ENCODE measurements at regions not wholly inside any gene's neighbourhood (a gene's known extent, or its start where the extent isn't known, plus 50 kb on each side); places are given as distances from the start of the nearest gene placed in this dataset.

DNA sequence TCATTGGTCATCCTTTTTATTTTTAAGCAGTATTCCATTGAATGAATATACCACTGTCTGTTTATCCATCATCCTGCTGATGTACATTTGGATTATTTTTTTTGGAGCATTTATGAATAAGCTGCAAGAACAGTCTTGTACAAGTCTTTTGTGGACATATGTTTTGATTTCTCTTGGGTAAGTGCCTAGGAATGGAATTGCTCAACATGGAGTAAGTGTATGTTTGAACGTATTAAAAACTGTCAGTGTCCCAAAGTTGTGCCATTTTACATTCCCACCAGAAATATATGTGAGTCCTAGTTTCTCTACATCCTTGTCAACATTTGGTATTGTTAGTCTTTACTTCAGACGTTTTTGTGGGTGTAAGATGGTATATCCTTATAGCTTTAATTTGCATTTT, 287.0 kb upstream of the POF1B start:
- no peak for TF ChIP-seq REST (IDR thresholded peaks at IDR 0.05; ENCODE audit: low read depth)
- no peak for TF ChIP-seq CEBPB (IDR thresholded peaks at IDR 0.05)
- no peak for TF ChIP-seq ZBTB7A (IDR thresholded peaks at IDR 0.05; ENCODE audit: low read depth)
- no peak for TF ChIP-seq CREB1 (IDR thresholded peaks at IDR 0.05; ENCODE audit: low read depth)
- no peak for TF ChIP-seq TCF12 (IDR thresholded peaks at IDR 0.05; ENCODE audit: low read depth)

GRCh38 chrX:85630901-85631300, 251.4 kb upstream of the POF1B start:
- TF ChIP-seq CREB1 (IDR thresholded peaks at IDR 0.05; ENCODE audit: low read depth) (no peak), TAF1 (IDR thresholded peaks at IDR 0.05; ENCODE audit: low read depth) (no peak), USF1 (IDR thresholded peaks at IDR 0.05) (no peak), RAD21 (IDR thresholded peaks at IDR 0.05; ENCODE audit: low read depth) (no peak), TCF12 (IDR thresholded peaks at IDR 0.05; ENCODE audit: low read depth) (no peak)

DNA sequence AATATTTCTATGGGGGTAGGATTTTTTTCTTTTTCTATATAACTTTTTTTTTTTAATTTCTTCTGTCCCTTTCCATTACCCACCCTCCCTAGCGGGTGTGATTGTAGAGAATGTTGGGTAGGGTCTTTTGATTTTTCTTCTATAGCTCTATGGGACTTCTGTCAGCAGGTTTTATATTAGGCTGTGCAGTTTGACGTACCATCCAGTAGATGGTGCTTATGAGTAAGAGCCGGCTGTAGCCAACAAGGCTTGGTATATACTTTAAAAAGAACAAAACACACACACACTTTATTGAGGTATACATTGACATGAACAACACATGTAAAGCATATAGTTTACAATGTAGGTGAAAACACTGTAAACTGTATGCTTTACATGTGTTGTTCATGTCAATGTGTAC, 247.9 kb upstream of the POF1B start:
- TF ChIP-seq USF1 (IDR thresholded peaks at IDR 0.05) = no peak
- no peak for TF ChIP-seq NFIC (IDR thresholded peaks at IDR 0.05)
- TF ChIP-seq EP300 (IDR thresholded peaks at IDR 0.05; ENCODE audit: borderline replicate concordance) = no peak
- TF ChIP-seq RAD21 (IDR thresholded peaks at IDR 0.05; ENCODE audit: low read depth) = peak; percentile 28; the same call in 1 of the 2 replicates
- TF ChIP-seq EGR1 (IDR thresholded peaks at IDR 0.05) = no peak
- TF ChIP-seq CEBPB (IDR thresholded peaks at IDR 0.05) = no peak
- TF ChIP-seq TCF12 (IDR thresholded peaks at IDR 0.05; ENCODE audit: low read depth) = no peak
- no peak for TF ChIP-seq CREB1 (IDR thresholded peaks at IDR 0.05; ENCODE audit: low read depth)

DNA sequence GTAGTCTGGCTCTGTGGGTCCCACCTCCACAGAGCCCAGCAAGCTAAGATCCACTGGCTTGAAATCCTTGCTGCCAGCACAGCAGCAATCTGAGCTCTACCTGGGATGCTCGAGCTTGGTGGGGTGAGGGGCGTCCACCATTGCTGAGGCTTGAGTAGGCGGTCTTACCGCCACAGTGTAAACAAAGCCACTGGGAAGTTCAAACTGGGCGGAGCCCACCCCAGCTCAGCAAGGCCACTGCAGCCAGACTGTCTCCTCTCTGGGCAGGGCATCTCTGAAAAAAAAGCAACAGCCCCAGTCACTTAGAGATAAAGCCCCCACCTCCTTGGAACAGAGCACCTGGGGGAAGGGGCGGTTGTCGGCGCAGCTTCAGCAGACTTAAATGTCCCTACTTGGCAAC, 243.2 kb upstream of the POF1B start:
- TF ChIP-seq, protein P1, sequence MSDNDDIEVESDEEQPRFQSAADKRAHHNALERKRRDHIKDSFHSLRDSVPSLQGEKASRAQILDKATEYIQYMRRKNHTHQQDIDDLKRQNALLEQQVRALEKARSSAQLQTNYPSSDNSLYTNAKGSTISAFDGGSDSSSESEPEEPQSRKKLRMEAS (IDR thresholded peaks at IDR 0.05) = no peak
- TF ChIP-seq TEAD4 (IDR thresholded peaks at IDR 0.05) = no peak
- TF ChIP-seq EP300 (IDR thresholded peaks at IDR 0.05; ENCODE audit: borderline replicate concordance) = no peak
- TF ChIP-seq TAF1 (IDR thresholded peaks at IDR 0.05; ENCODE audit: low read depth) = no peak
- no peak for TF ChIP-seq YY1 (IDR thresholded peaks at IDR 0.05; ENCODE audit: low read depth)
- no peak for TF ChIP-seq RAD21 (IDR thresholded peaks at IDR 0.05; ENCODE audit: low read depth)
- no peak for TF ChIP-seq ZBTB7A (IDR thresholded peaks at IDR 0.05; ENCODE audit: low read depth)
- no peak for TF ChIP-seq CEBPB (IDR thresholded peaks at IDR 0.05)
- TF ChIP-seq TCF12 (IDR thresholded peaks at IDR 0.05; ENCODE audit: low read depth) = no peak
- no peak for TF ChIP-seq NFIC (IDR thresholded peaks at IDR 0.05)
- TF ChIP-seq EGR1 (IDR thresholded peaks at IDR 0.05) = no peak
- no peak for TF ChIP-seq FOXM1 (IDR thresholded peaks at IDR 0.05; ENCODE audit: borderline replicate concordance, low read depth)
- no peak for TF ChIP-seq REST (IDR thresholded peaks at IDR 0.05; ENCODE audit: low read depth)
- no peak for TF ChIP-seq USF1 (IDR thresholded peaks at IDR 0.05)
- TF ChIP-seq CREB1 (IDR thresholded peaks at IDR 0.05; ENCODE audit: low read depth) = no peak

GRCh38 chrX:85620466-85620865, 241.0 kb upstream of the POF1B start:
- TF ChIP-seq EGR1 (IDR thresholded peaks at IDR 0.05) (no peak), NFIC (IDR thresholded peaks at IDR 0.05) (no peak), REST (IDR thresholded peaks at IDR 0.05; ENCODE audit: low read depth) (no peak), TCF12 (IDR thresholded peaks at IDR 0.05; ENCODE audit: low read depth) (no peak), USF1 (IDR thresholded peaks at IDR 0.05) (no peak), YY1 (IDR thresholded peaks at IDR 0.05; ENCODE audit: low read depth) (no peak), CEBPB (IDR thresholded peaks at IDR 0.05) (no peak), RAD21 (IDR thresholded peaks at IDR 0.05; ENCODE audit: low read depth) (no peak), ZBTB7A (IDR thresholded peaks at IDR 0.05; ENCODE audit: low read depth) (no peak), CREB1 (IDR thresholded peaks at IDR 0.05; ENCODE audit: low read depth) (no peak), TEAD4 (IDR thresholded peaks at IDR 0.05) (no peak)
- TF ChIP-seq, protein P1 (IDR thresholded peaks at IDR 0.05) = no peak
